ENCODE measurements at regions not wholly inside any gene's neighbourhood (a gene's known extent, or its start where the extent isn't known, plus 50 kb on each side); places are given as distances from the start of the nearest gene placed in this dataset.
"Not testable (repeated sequence)": the region's sequence is repeated elsewhere in the genome, so short reads cannot be mapped to it uniquely, and the experiment has no call there.

GRCh38 chr7:84906889-84907288 lies 280.0 kb downstream of the SEMA3D start:
- H3K79me2 ChIP-seq (ENCODE audit: low read length), result no peaks in the 10 kb centered on the region
- H3K9me2 ChIP-seq (replicated peaks; ENCODE audit: insufficient read depth, low read length), result no peaks in the 10 kb centered on the region
- no peak overlapping the region for H3K27ac ChIP-seq (ENCODE audit: low read length)
- no peaks in the 10 kb centered on the region for H3K4me1 ChIP-seq (ENCODE audit: low read length)
- no peaks in the 10 kb centered on the region for H3K27me3 ChIP-seq (ENCODE audit: low read length)
- no peak overlapping the region for H2AFZ ChIP-seq (ENCODE audit: low read length)
- H3K36me3 ChIP-seq (ENCODE audit: insufficient read depth, low read length), result no peaks in the 10 kb centered on the region
- H3K9me3 ChIP-seq (ENCODE audit: low read length), result peaks cover 32% of the 10 kb centered on the region
- H3K4me3 ChIP-seq (ENCODE audit: low read length), result no peak overlapping the region
- H3K4me2 ChIP-seq (ENCODE audit: low read depth, low read length, poor library complexity, severe bottlenecking), result no peak overlapping the region
- DNase-seq, result no peak
- H4K20me1 ChIP-seq (ENCODE audit: insufficient read depth, low read depth, low read length), result no peaks in the 10 kb centered on the region
- H3K9ac ChIP-seq (ENCODE audit: low read length), result no peak overlapping the region

- peaks cover 36% of the 10 kb centered on the region for H3K9me3 ChIP-seq (ENCODE audit: low read length)
- no peaks in the 10 kb centered on the region for H3K4me1 ChIP-seq (ENCODE audit: low read length)
- H2AFZ ChIP-seq (ENCODE audit: low read length), result no peak overlapping the region
Measured at GRCh38 chr7:84904561-84904960, 282.3 kb downstream of the SEMA3D start.

GRCh38 chr7:84901366-84901765 lies 285.5 kb downstream of the SEMA3D start:
- H3K4me2 ChIP-seq (ENCODE audit: low read depth, low read length, poor library complexity, severe bottlenecking), result no peak overlapping the region

More at GRCh38 chr7:84904561-84904960, 282.3 kb downstream of the SEMA3D start:
- H4K20me1 ChIP-seq (ENCODE audit: insufficient read depth, low read depth, low read length), result no peaks in the 10 kb centered on the region
- H3K4me3 ChIP-seq (ENCODE audit: low read length), result no peak overlapping the region
- no peak overlapping the region for H3K4me2 ChIP-seq (ENCODE audit: low read depth, low read length, poor library complexity, severe bottlenecking)
- no peaks in the 10 kb centered on the region for H3K36me3 ChIP-seq (ENCODE audit: insufficient read depth, low read length)
- no peaks in the 10 kb centered on the region for H3K9me2 ChIP-seq (replicated peaks; ENCODE audit: insufficient read depth, low read length)
- no peaks in the 10 kb centered on the region for H3K79me2 ChIP-seq (ENCODE audit: low read length)
- DNase-seq, result no peak
- no peaks in the 10 kb centered on the region for H3K27me3 ChIP-seq (ENCODE audit: low read length)
- H3K27ac ChIP-seq (ENCODE audit: low read length), result no peak overlapping the region
- no peak overlapping the region for H3K9ac ChIP-seq (ENCODE audit: low read length)

GRCh38 chr7:84900215-84900614 lies 286.6 kb downstream of the SEMA3D start:
- Histone ChIP-seq H3K27ac (ENCODE audit: low read length) (no peak overlapping the region), H3K9ac (ENCODE audit: low read length) (no peak overlapping the region), H3K4me2 (ENCODE audit: low read depth, low read length, poor library complexity, severe bottlenecking) (no peak overlapping the region), H3K9me2 (replicated peaks; ENCODE audit: insufficient read depth, low read length) (no peaks in the 10 kb centered on the region), H4K20me1 (ENCODE audit: insufficient read depth, low read depth, low read length) (no peaks in the 10 kb centered on the region), H3K4me1 (ENCODE audit: low read length) (no peaks in the 10 kb centered on the region), H3K27me3 (ENCODE audit: low read length) (no peaks in the 10 kb centered on the region), H2AFZ (ENCODE audit: low read length) (no peak overlapping the region), H3K79me2 (ENCODE audit: low read length) (no peaks in the 10 kb centered on the region), H3K4me3 (ENCODE audit: low read length) (no peak overlapping the region), H3K36me3 (ENCODE audit: insufficient read depth, low read length) (no peaks in the 10 kb centered on the region), H3K9me3 (ENCODE audit: low read length) (peaks cover 35% of the 10 kb centered on the region)
- DNase-seq, result no peak

More at GRCh38 chr7:84901366-84901765, 285.5 kb downstream of the SEMA3D start:
- H3K9me3 ChIP-seq (ENCODE audit: low read length), result peaks cover 31% of the 10 kb centered on the region
- no peak overlapping the region for H2AFZ ChIP-seq (ENCODE audit: low read length)
- no peak overlapping the region for H3K27ac ChIP-seq (ENCODE audit: low read length)
- H3K4me1 ChIP-seq (ENCODE audit: low read length), result no peaks in the 10 kb centered on the region
- DNase-seq, result no peak
- no peaks in the 10 kb centered on the region for H3K27me3 ChIP-seq (ENCODE audit: low read length)
- no peaks in the 10 kb centered on the region for H3K79me2 ChIP-seq (ENCODE audit: low read length)
- H4K20me1 ChIP-seq (ENCODE audit: insufficient read depth, low read depth, low read length), result no peaks in the 10 kb centered on the region
- no peaks in the 10 kb centered on the region for H3K36me3 ChIP-seq (ENCODE audit: insufficient read depth, low read length)
- no peak overlapping the region for H3K4me3 ChIP-seq (ENCODE audit: low read length)
- no peak overlapping the region for H3K9ac ChIP-seq (ENCODE audit: low read length)
- no peaks in the 10 kb centered on the region for H3K9me2 ChIP-seq (replicated peaks; ENCODE audit: insufficient read depth, low read length)

- Histone ChIP-seq H3K27ac (ENCODE audit: low read length) (no peak overlapping the region), H3K27me3 (ENCODE audit: low read length) (no peaks in the 10 kb centered on the region), H3K9ac (ENCODE audit: low read length) (no peak overlapping the region), H4K20me1 (ENCODE audit: insufficient read depth, low read depth, low read length) (no peaks in the 10 kb centered on the region), H3K4me2 (ENCODE audit: low read depth, low read length, poor library complexity, severe bottlenecking) (no peak overlapping the region), H2AFZ (ENCODE audit: low read length) (no peak overlapping the region), H3K9me2 (replicated peaks; ENCODE audit: insufficient read depth, low read length) (no peaks in the 10 kb centered on the region), H3K4me1 (ENCODE audit: low read length) (no peaks in the 10 kb centered on the region), H3K36me3 (ENCODE audit: insufficient read depth, low read length) (no peaks in the 10 kb centered on the region), H3K79me2 (ENCODE audit: low read length) (no peaks in the 10 kb centered on the region), H3K9me3 (ENCODE audit: low read length) (peaks cover 31% of the 10 kb centered on the region), H3K4me3 (ENCODE audit: low read length) (no peak overlapping the region)
- no peak for DNase-seq
Measured at GRCh38 chr7:84895563-84895962, 291.3 kb downstream of the SEMA3D start.

- not testable (repeated sequence) for H3K4me3 ChIP-seq (ENCODE audit: low read length); H2AFZ ChIP-seq (ENCODE audit: low read length); H3K4me2 ChIP-seq (ENCODE audit: low read depth, low read length, poor library complexity, severe bottlenecking); H3K9ac ChIP-seq (ENCODE audit: low read length); DNase-seq; H3K36me3 ChIP-seq (ENCODE audit: insufficient read depth, low read length); H4K20me1 ChIP-seq (ENCODE audit: insufficient read depth, low read depth, low read length); H3K27me3 ChIP-seq (ENCODE audit: low read length); H3K27ac ChIP-seq (ENCODE audit: low read length); H3K79me2 ChIP-seq (ENCODE audit: low read length); H3K4me1 ChIP-seq (ENCODE audit: low read length); H3K9me2 ChIP-seq (replicated peaks; ENCODE audit: insufficient read depth, low read length)
- H3K9me3 ChIP-seq (ENCODE audit: low read length), result peaks cover 35% of the 10 kb centered on the region
Measured at GRCh38 chr7:84883570-84883969, 303.3 kb downstream of the SEMA3D start.

- not testable (repeated sequence) for H3K9ac ChIP-seq (ENCODE audit: low read length); H3K4me2 ChIP-seq (ENCODE audit: low read depth, low read length, poor library complexity, severe bottlenecking)
Measured at GRCh38 chr7:84880326-84880997, 306.4 kb downstream of the SEMA3D start.

GRCh38 chr7:84879570-84880325 lies 307.1 kb downstream of the SEMA3D start:
- H3K9ac ChIP-seq (ENCODE audit: low read length), result no peak overlapping the region
- H2AFZ ChIP-seq (ENCODE audit: low read length), result no peak overlapping the region
- no peaks in the 10 kb centered on the region for H3K4me1 ChIP-seq (ENCODE audit: low read length)
- H3K27ac ChIP-seq (ENCODE audit: low read length), result no peak overlapping the region
- H3K27me3 ChIP-seq (ENCODE audit: low read length), result no peaks in the 10 kb centered on the region
- no peaks in the 10 kb centered on the region for H3K36me3 ChIP-seq (ENCODE audit: insufficient read depth, low read length)
- H4K20me1 ChIP-seq (ENCODE audit: insufficient read depth, low read depth, low read length), result no peaks in the 10 kb centered on the region
- H3K9me2 ChIP-seq (replicated peaks; ENCODE audit: insufficient read depth, low read length), result no peaks in the 10 kb centered on the region
- peaks cover 21% of the 10 kb centered on the region for H3K9me3 ChIP-seq (ENCODE audit: low read length)
- H3K4me2 ChIP-seq (ENCODE audit: low read depth, low read length, poor library complexity, severe bottlenecking), result no peak overlapping the region
- no peak for DNase-seq
- H3K79me2 ChIP-seq (ENCODE audit: low read length), result no peaks in the 10 kb centered on the region
- H3K4me3 ChIP-seq (ENCODE audit: low read length), result no peak overlapping the region

More at GRCh38 chr7:84880326-84880997, 306.4 kb downstream of the SEMA3D start:
- H2AFZ ChIP-seq (ENCODE audit: low read length); DNase-seq; H3K9me2 ChIP-seq (replicated peaks; ENCODE audit: insufficient read depth, low read length); H3K27ac ChIP-seq (ENCODE audit: low read length); H3K4me3 ChIP-seq (ENCODE audit: low read length); H3K36me3 ChIP-seq (ENCODE audit: insufficient read depth, low read length); H4K20me1 ChIP-seq (ENCODE audit: insufficient read depth, low read depth, low read length); H3K79me2 ChIP-seq (ENCODE audit: low read length); H3K27me3 ChIP-seq (ENCODE audit: low read length); H3K4me1 ChIP-seq (ENCODE audit: low read length): not testable (repeated sequence)
- H3K9me3 ChIP-seq (ENCODE audit: low read length), result peaks cover 24% of the 10 kb centered on the region
